ENCODE measurements at regions not wholly inside any gene's neighbourhood (a gene's known extent, or its start where the extent isn't known, plus 50 kb on each side); places are given as distances from the start of the nearest gene placed in this dataset.

- no peak overlapping the region for H3K27ac ChIP-seq (ENCODE audit: extremely low read depth, low read depth, low read length)
- TF ChIP-seq ZNF121 (CRISPR knock-in tag; conservative IDR thresholded peaks at IDR 0.05) (no peak), RBM22 (IDR thresholded peaks at IDR 0.05; ENCODE audit: low read depth, low read length, poor library complexity, severe bottlenecking) (no peak), MAFF (IDR thresholded peaks at IDR 0.05; ENCODE audit: low read length) (no peak), ZC3H8 (IDR thresholded peaks at IDR 0.05) (no peak), HLTF (IDR thresholded peaks at IDR 0.05) (no peak), HMGN3 (IDR thresholded peaks at IDR 0.05; ENCODE audit: borderline replicate concordance, extremely low read depth, insufficient read length, low read depth, low read length) (no peak), NELFE (IDR thresholded peaks at IDR 0.05; ENCODE audit: insufficient read depth, insufficient read length) (no peak), HNRNPUL1 (IDR thresholded peaks at IDR 0.05; ENCODE audit: low read length) (no peak), CTCF (IDR thresholded peaks at IDR 0.05 in 2 of 3, conservative IDR thresholded peaks at IDR 0.05 in 1 of 3; ENCODE audit: insufficient read depth in 2 of 3, low read depth in 1 of 3, low read length in 3 of 3) (no peak), ZNF512 (tag; IDR thresholded peaks at IDR 0.05) (no peak), SMARCA5 (IDR thresholded peaks at IDR 0.05) (no peak)
- no peak overlapping the region for H3K4me2 ChIP-seq (ENCODE audit: insufficient read depth, low read length)
- H4K20me1 ChIP-seq (replicated peaks; ENCODE audit: control insufficient read depth, insufficient read depth, low read length), result no peaks in the 10 kb centered on the region
- H3K27me3 ChIP-seq (ENCODE audit: control insufficient read depth in 2 of 2, insufficient read depth in 2 of 2, low read length in 2 of 2), result no peaks in the 10 kb centered on the region
- H3K9me3 ChIP-seq (replicated peaks; ENCODE audit: control insufficient read depth, insufficient read depth, low read depth, low read length), result no peaks in the 10 kb centered on the region
- H2AFZ ChIP-seq (ENCODE audit: low read depth, low read length), result no peak overlapping the region
- ATAC-seq (no peak), FAIRE-seq (no peak), DNase-seq (ENCODE audit: extremely low read depth in 1 of 4, low spot score in 3 of 4) (no peak)
- ChIA-PET CTCF (ENCODE audit: low intra/inter-chr PET ratio) (no interaction called here), POLR2A (no interaction called here)
- no peaks in the 10 kb centered on the region for H3K4me1 ChIP-seq (replicated peaks in 1 of 2; ENCODE audit: control insufficient read depth in 2 of 2, insufficient read depth in 2 of 2, low read length in 2 of 2)
- WGBS (ENCODE audit: insufficient coverage, low coverage, missing lambda C conversion rate), result 0% methylated on average over 3 of the region's 3 CpGs
- no peak overlapping the region for H3K9ac ChIP-seq (ENCODE audit: insufficient read depth in 1 of 2, low read depth in 2 of 2, low read length in 2 of 2)
- in situ Hi-C loops (cut with MboI), result no loop called here
- no peaks in the 10 kb centered on the region for H3K36me3 ChIP-seq (ENCODE audit: control insufficient read depth, insufficient read depth, low read length)
- intact Hi-C loops (cut with micrococcal nuclease), result no loop called here
- H3K79me2 ChIP-seq (ENCODE audit: control insufficient read depth, insufficient read depth, low read length), result no peaks in the 10 kb centered on the region
- H3K9me1 ChIP-seq (ENCODE audit: control insufficient read depth, insufficient read depth, low read length), result no peaks in the 10 kb centered on the region
- BruUV-seq (replicated peaks), result no TSS peak
- H3K4me3 ChIP-seq, result no peak overlapping the region
These were observed 1427.1 kb downstream of the LRRC4C start for GRCh38 chr11:40032331-40032730.
